ENCODE measurements at regions not wholly inside any gene's neighbourhood (a gene's known extent, or its start where the extent isn't known, plus 50 kb on each side); places are given as distances from the start of the nearest gene placed in this dataset.

GRCh38 chr2:46832543-46832942 is 83.1 kb downstream of the MCFD2 start:
- Histone ChIP-seq H3K4me3 (ENCODE audit: severe bottlenecking) (no peak overlapping the region), H3K9me3 (ENCODE audit: severe bottlenecking) (no peaks in the 10 kb centered on the region), H3K27me3 (ENCODE audit: insufficient read depth, poor library complexity, severe bottlenecking) (no peaks in the 10 kb centered on the region), H3K27ac (ENCODE audit: poor library complexity, severe bottlenecking) (no peak overlapping the region), H3K36me3 (ENCODE audit: low read depth) (no peaks in the 10 kb centered on the region), H3K4me1 (ENCODE audit: insufficient read depth, poor library complexity, severe bottlenecking) (no peaks in the 10 kb centered on the region)
- TF ChIP-seq CTCF (IDR thresholded peaks at IDR 0.05; ENCODE audit: poor library complexity, severe bottlenecking) = no peak
- ATAC-seq (ENCODE audit: low read depth) = no peak
- DNase-seq (ENCODE audit: low spot score) = no peak

- H3K9me3 ChIP-seq (ENCODE audit: severe bottlenecking) = no peaks in the 10 kb centered on the region
- ATAC-seq (ENCODE audit: low read depth) (no peak), DNase-seq (ENCODE audit: low spot score) (no peak)
- no peak overlapping the region for H3K4me3 ChIP-seq (ENCODE audit: severe bottlenecking)
- TF ChIP-seq CTCF (IDR thresholded peaks at IDR 0.05; ENCODE audit: poor library complexity, severe bottlenecking) = no peak
- H3K27ac ChIP-seq (ENCODE audit: poor library complexity, severe bottlenecking) = no peak overlapping the region
- H3K4me1 ChIP-seq (ENCODE audit: insufficient read depth, poor library complexity, severe bottlenecking) = no peaks in the 10 kb centered on the region
- no peaks in the 10 kb centered on the region for H3K27me3 ChIP-seq (ENCODE audit: insufficient read depth, poor library complexity, severe bottlenecking)
- no peaks in the 10 kb centered on the region for H3K36me3 ChIP-seq (ENCODE audit: low read depth)
These were observed 83.7 kb downstream of the MCFD2 start for GRCh38 chr2:46831869-46832265.

GRCh38 chr2:46831051-46831868 is 84.3 kb downstream of the MCFD2 start:
- H3K27me3 ChIP-seq (ENCODE audit: insufficient read depth, poor library complexity, severe bottlenecking) = no peaks in the 10 kb centered on the region
- no peak overlapping the region for H3K27ac ChIP-seq (ENCODE audit: poor library complexity, severe bottlenecking)
- no peak overlapping the region for H3K4me3 ChIP-seq (ENCODE audit: severe bottlenecking)
- H3K4me1 ChIP-seq (ENCODE audit: insufficient read depth, poor library complexity, severe bottlenecking) = no peaks in the 10 kb centered on the region
- H3K36me3 ChIP-seq (ENCODE audit: low read depth) = no peaks in the 10 kb centered on the region
- DNase-seq (ENCODE audit: low spot score) = no peak
- H3K9me3 ChIP-seq (ENCODE audit: severe bottlenecking) = no peaks in the 10 kb centered on the region
- no peak for TF ChIP-seq CTCF (IDR thresholded peaks at IDR 0.05; ENCODE audit: poor library complexity, severe bottlenecking)
- ATAC-seq (ENCODE audit: low read depth) = no peak

GRCh38 chr2:46829231-46829995 is 86.2 kb downstream of the MCFD2 start:
- H3K4me1 ChIP-seq (ENCODE audit: insufficient read depth, poor library complexity, severe bottlenecking) = peaks cover 3% of the 10 kb centered on the region
- ATAC-seq (ENCODE audit: low read depth) = no peak
- no peaks in the 10 kb centered on the region for H3K36me3 ChIP-seq (ENCODE audit: low read depth)
- H3K4me3 ChIP-seq (ENCODE audit: severe bottlenecking) = no peak overlapping the region
- no peak for TF ChIP-seq CTCF (IDR thresholded peaks at IDR 0.05; ENCODE audit: poor library complexity, severe bottlenecking)
- H3K9me3 ChIP-seq (ENCODE audit: severe bottlenecking) = no peaks in the 10 kb centered on the region
- DNase-seq (ENCODE audit: low spot score) = no peak
- H3K27me3 ChIP-seq (ENCODE audit: insufficient read depth, poor library complexity, severe bottlenecking) = no peaks in the 10 kb centered on the region
- no peak overlapping the region for H3K27ac ChIP-seq (ENCODE audit: poor library complexity, severe bottlenecking)

All from RWPE2 (cell line).